PC-3 (cell line): ENCODE measurements at regions not wholly inside any gene's neighbourhood (a gene's known extent, or its start where the extent isn't known, plus 50 kb on each side); places are given as distances from the start of the nearest gene placed in this dataset.

Experiments
- ATAC-seq: fragments of 200-7000 bp; cut with Tn5 transposase; 2 replicates; pipeline ENCODE4 v1.9.1; 2020; ENCODE audit warnings: mild to moderate bottlenecking, moderate library complexity
- BruUV-seq: library from RNA; stranded (reverse); fragments of 400-500 nt; replicated peaks from 2 replicates; lab custom pipeline; 2021; lab: Mats Ljungman, UMichigan
- CTCF ChIA-PET: fragments of 300-600 bp; sonication (Branson Sonifier 250); formaldehyde crosslinking; loops from one replicate; lab custom pipeline; 2022; ENCODE audit warnings: antibody characterized with exemption; lab: Charles Lee
- POLR2A ChIA-PET: fragments of 300-600 bp; sonication (Branson Sonifier 250); formaldehyde crosslinking; loops from one replicate; lab custom pipeline; 2022; ENCODE audit warnings: antibody characterized with exemption; ENCODE audit not compliant: unreplicated experiment; lab: Charles Lee
- DNase-seq: peaks from one replicate; pipeline ENCODE4 v3.0.0-alpha.2; 2015
- H2AFZ ChIP-seq: fragments of 300-600 bp; sonication (generic); 2 replicates; pipeline ENCODE4 v1.6.0; 2016; ENCODE audit warnings: antibody characterized with exemption, low read length
- H3F3A ChIP-seq: fragments of 300-600 bp; sonication (generic); one replicate; pipeline ENCODE4 v1.6.0; 2017; ENCODE audit warnings: antibody characterized with exemption, low read length, control low read depth, mild to moderate bottlenecking; ENCODE audit not compliant: unreplicated experiment
- H3K27ac ChIP-seq: fragments of 300-600 bp; sonication (generic); 2 replicates; pipeline ENCODE4 v1.5.1; 2016; ENCODE audit warnings: mild to moderate bottlenecking, low read length
- H3K27me3 ChIP-seq: fragments of 300-600 bp; sonication (generic); 2 replicates; pipeline ENCODE4 v1.6.1; 2016; ENCODE audit warnings: low read length, mixed read lengths
- H3K36me3 ChIP-seq: fragments of 300-600 bp; sonication (generic); 2 replicates; pipeline ENCODE4 v1.6.1; 2016; ENCODE audit warnings: low read depth, mixed run types, low read length, mixed read lengths
- H3K4me1 ChIP-seq: fragments of 300-600 bp; sonication (generic); 2 replicates; pipeline ENCODE4 v1.5.1; 2016; ENCODE audit warnings: low read length; ENCODE audit not compliant: insufficient read depth
- H3K4me2 ChIP-seq: fragments of 300-600 bp; sonication (generic); 2 replicates; pipeline ENCODE4 v1.6.0; 2016; ENCODE audit warnings: low read length
- H3K4me3 ChIP-seq: fragments of 300-600 bp; sonication (generic); 2 replicates; pipeline ENCODE4 v1.5.1; 2016; ENCODE audit warnings: mild to moderate bottlenecking, low read length, mixed read lengths
- H3K79me2 ChIP-seq: fragments of 300-600 bp; sonication (generic); 2 replicates; pipeline ENCODE4 v1.6.1; 2017; ENCODE audit warnings: low read length, mixed read lengths
- H3K9ac ChIP-seq: fragments of 300-600 bp; sonication (generic); 2 replicates; pipeline ENCODE4 v1.6.0; 2016; ENCODE audit warnings: mild to moderate bottlenecking, low read length
- H3K9me2 ChIP-seq: fragments of 300-600 bp; sonication (generic); replicated peaks from 2 replicates; pipeline ENCODE4 v1.6.1; 2016; ENCODE audit warnings: mixed run types, low read length, mixed read lengths
- H3K9me3 ChIP-seq: fragments of 300-600 bp; sonication (generic); 2 replicates; pipeline ENCODE4 v1.6.1; 2016; ENCODE audit warnings: low read length, mixed read lengths
- H4K20me1 ChIP-seq: fragments of 300-600 bp; sonication (generic); 2 replicates; pipeline ENCODE4 v1.6.1; 2016; ENCODE audit warnings: low read length, mixed read lengths
- CTCF ChIP-seq: fragments of 300-600 bp; sonication (generic); conservative IDR thresholded peaks from 2 replicates; pipeline ENCODE4 v1.5.1; 2017; ENCODE audit warnings: antibody characterized with exemption, low read depth, mild to moderate bottlenecking, low read length
- EZH2 ChIP-seq: fragments of 300-600 bp; sonication (generic); IDR thresholded peaks from one replicate; pipeline ENCODE4 v1.6.1; 2017; ENCODE audit warnings: antibody characterized with exemption, mild to moderate bottlenecking, low read length; ENCODE audit not compliant: unreplicated experiment
- EZH2phosphoT487 ChIP-seq: fragments of 300-600 bp; sonication (generic); IDR thresholded peaks from 2 replicates; pipeline ENCODE4 v1.6.1; 2018; ENCODE audit warnings: mild to moderate bottlenecking, antibody characterized with exemption, low read length, borderline replicate concordance
- intact Hi-C: fragments of 100-400 bp; cut with micrococcal nuclease; formaldehyde crosslinking; loops from 2 replicates; pipeline ENCODE4 v1.9.0; 2023

GRCh38 chr5:4330327-4330726, 734.7 kb downstream of the IRX1 start:
- Histone ChIP-seq H3K27ac (no peak overlapping the region), H3K79me2 (no peaks in the 10 kb centered on the region), H3K36me3 (no peaks in the 10 kb centered on the region), H3K27me3 (no peaks in the 10 kb centered on the region), H3F3A (no peaks in the 10 kb centered on the region), H3K9me2 (no peaks in the 10 kb centered on the region), H3K4me1 (no peaks in the 10 kb centered on the region), H4K20me1 (no peaks in the 10 kb centered on the region), H3K4me2 (no peak overlapping the region), H3K9ac (no peak overlapping the region), H2AFZ (no peak overlapping the region), H3K9me3 (peaks cover 38% of the 10 kb centered on the region), H3K4me3 (no peak overlapping the region)
- BruUV-seq: no TSS peak
- TF ChIP-seq EZH2 (no peak), EZH2phosphoT487 (no peak), CTCF (no peak)
- intact Hi-C loops: no loop called here
- DNase-seq: no peak
- ChIA-PET CTCF (no interaction called here), POLR2A (no interaction called here)
- ATAC-seq: no peak

GRCh38 chr5:4335078-4335477, 739.4 kb downstream of the IRX1 start:
- no peak for ATAC-seq
- ChIA-PET CTCF (no interaction called here), POLR2A (no interaction called here)
- Histone ChIP-seq H3K79me2 (no peaks in the 10 kb centered on the region), H3K9me3 (peaks cover 41% of the 10 kb centered on the region), H3K9me2 (no peaks in the 10 kb centered on the region), H4K20me1 (no peaks in the 10 kb centered on the region), H3K27ac (no peak overlapping the region), H3K4me1 (no peaks in the 10 kb centered on the region), H3K9ac (no peak overlapping the region), H2AFZ (no peak overlapping the region), H3K27me3 (no peaks in the 10 kb centered on the region), H3K36me3 (no peaks in the 10 kb centered on the region), H3K4me3 (no peak overlapping the region), H3K4me2 (no peak overlapping the region), H3F3A (no peaks in the 10 kb centered on the region)
- TF ChIP-seq EZH2phosphoT487: no peak
- TF ChIP-seq CTCF: no peak
- no peak for TF ChIP-seq EZH2
- intact Hi-C loops: no loop called here
- no peak for DNase-seq
- BruUV-seq: no TSS peak

GRCh38 chr5:4337519-4337918, 741.9 kb downstream of the IRX1 start:
- ChIA-PET CTCF (no interaction called here), POLR2A (no interaction called here)
- H3K4me2 ChIP-seq: no peak overlapping the region
- no peak overlapping the region for H3K4me3 ChIP-seq
- no peaks in the 10 kb centered on the region for H4K20me1 ChIP-seq
- no peaks in the 10 kb centered on the region for H3F3A ChIP-seq
- no peak overlapping the region for H3K27ac ChIP-seq
- DNase-seq: no peak
- H2AFZ ChIP-seq: no peak overlapping the region
- TF ChIP-seq CTCF (no peak), EZH2phosphoT487 (no peak), EZH2 (no peak)
- no peaks in the 10 kb centered on the region for H3K36me3 ChIP-seq
- intact Hi-C loops: no loop called here
- no peaks in the 10 kb centered on the region for H3K4me1 ChIP-seq
- no peak for ATAC-seq
- H3K9me2 ChIP-seq: no peaks in the 10 kb centered on the region
- BruUV-seq: no TSS peak
- no peaks in the 10 kb centered on the region for H3K79me2 ChIP-seq
- peaks cover 30% of the 10 kb centered on the region; the same call in 1 of the 2 replicates for H3K9me3 ChIP-seq
- no peak overlapping the region for H3K9ac ChIP-seq
- no peaks in the 10 kb centered on the region for H3K27me3 ChIP-seq
